WTC11 (cell line): ENCODE measurements at regions not wholly inside any gene's neighbourhood (a gene's known extent, or its start where the extent isn't known, plus 50 kb on each side); places are given as distances from the start of the nearest gene placed in this dataset.
A peak's percentile ranks its signal among the peaks of the same experiment; 100 is the strongest.

Experiments
- ATAC-seq: fragments of 200-7000 bp; cut with Tn5 transposase; 2 replicates; pipeline ENCODE4 v1.10.0; 2021; ENCODE audit warnings: mild to moderate bottlenecking, moderate library complexity
- CTCF ChIA-PET: fragments of 300-600 bp; sonication (Branson Sonifier 250); formaldehyde crosslinking; loops from one replicate; lab custom pipeline; 2021; ENCODE audit warnings: antibody characterized with exemption; lab: Charles Lee
- POLR2A ChIA-PET: fragments of 350-600 bp; sonication (Branson Sonifier 250); formaldehyde crosslinking; loops from one replicate; lab custom pipeline; 2021; ENCODE audit warnings: antibody characterized with exemption; lab: Charles Lee
- DNase-seq: peaks from one replicate; pipeline ENCODE4 v3.0.0; 2021; ENCODE audit warnings: low spot score
- H3K27ac Mint-ChIP-seq: 2 replicates; pipeline ENCODE4 v1.8.0; 2021; ENCODE audit warnings: mixed read lengths
- H3K27me3 Mint-ChIP-seq: 2 replicates; pipeline ENCODE4 v1.8.0; 2021; ENCODE audit warnings: low read depth, mild to moderate bottlenecking, moderate library complexity, mixed read lengths
- H3K36me3 Mint-ChIP-seq: 2 replicates; pipeline ENCODE4 v1.8.0; 2021; ENCODE audit warnings: mixed read lengths
- H3K4me1 Mint-ChIP-seq: 2 replicates; pipeline ENCODE4 v1.8.0; 2022; ENCODE audit warnings: mixed read lengths
- H3K4me3 Mint-ChIP-seq: 2 replicates; pipeline ENCODE4 v1.8.0; 2021; ENCODE audit warnings: mild to moderate bottlenecking, moderate library complexity, mixed read lengths
- H3K9me3 Mint-ChIP-seq: 2 replicates; pipeline ENCODE4 v1.8.0; 2021; ENCODE audit warnings: mixed read lengths
- AR ChIP-seq: fragments of 250-450 bp; sonication (Bioruptor Pico); IDR thresholded peaks from 2 replicates; pipeline ENCODE4 v1.9.0; 2021; ENCODE audit warnings: mild to moderate bottlenecking
- CREM ChIP-seq: sonication (generic); formaldehyde crosslinking; IDR thresholded peaks from 2 replicates; pipeline ENCODE4 v1.8.1; 2022; ENCODE audit warnings: mild to moderate bottlenecking, missing genetic modification reagents, moderate library complexity
- CTCF ChIP-seq: fragments of 200-600 bp; IDR thresholded peaks from 2 replicates; pipeline ENCODE4 v1.8.0; 2022; ENCODE audit warnings: antibody characterized with exemption
- ESRRA ChIP-seq: sonication (generic); formaldehyde crosslinking; IDR thresholded peaks from 2 replicates; pipeline ENCODE4 v1.8.1; 2022; ENCODE audit warnings: mild to moderate bottlenecking, missing genetic modification reagents, borderline replicate concordance
- FOXP1 ChIP-seq: sonication (generic); formaldehyde crosslinking; IDR thresholded peaks from 2 replicates; pipeline ENCODE4 v1.8.0; 2022; ENCODE audit warnings: missing genetic modification reagents, mild to moderate bottlenecking, moderate library complexity, borderline replicate concordance
- GABPB1 ChIP-seq: sonication (generic); formaldehyde crosslinking; IDR thresholded peaks from 2 replicates; pipeline ENCODE4 v1.8.1; 2023; ENCODE audit warnings: mild to moderate bottlenecking, missing genetic modification reagents
- JAZF1 ChIP-seq: fragments of 250-450 bp; sonication (Bioruptor Pico); IDR thresholded peaks from 2 replicates; pipeline ENCODE4 v1.9.0; 2021; ENCODE audit warnings: moderate library complexity, mild to moderate bottlenecking, inconsistent platforms
- JUN ChIP-seq: sonication (generic); formaldehyde crosslinking; IDR thresholded peaks from 2 replicates; pipeline ENCODE4 v1.8.0; 2023; ENCODE audit warnings: mild to moderate bottlenecking, missing genetic modification reagents
- MYBL2 ChIP-seq: sonication (generic); formaldehyde crosslinking; IDR thresholded peaks from 2 replicates; pipeline ENCODE4 v1.8.1; 2023; ENCODE audit warnings: mild to moderate bottlenecking, moderate library complexity, missing genetic modification reagents
- TCF7 ChIP-seq: sonication (generic); formaldehyde crosslinking; IDR thresholded peaks from 2 replicates; pipeline ENCODE4 v1.8.0; 2022; ENCODE audit warnings: mild to moderate bottlenecking, low read depth, missing genetic modification reagents, moderate library complexity
- ZBTB21 ChIP-seq: sonication (generic); formaldehyde crosslinking; IDR thresholded peaks from 2 replicates; pipeline ENCODE4 v1.8.1; 2023; ENCODE audit warnings: mild to moderate bottlenecking, missing genetic modification reagents, borderline replicate concordance
- ZNF317 ChIP-seq: sonication (generic); formaldehyde crosslinking; IDR thresholded peaks from 2 replicates; pipeline ENCODE4 v1.8.1; 2023; ENCODE audit warnings: low read depth, mild to moderate bottlenecking, moderate library complexity, missing genetic modification reagents, borderline replicate concordance
- ZNF396 ChIP-seq: fragments of 250-450 bp; sonication (Bioruptor Pico); IDR thresholded peaks from 2 replicates; pipeline ENCODE4 v1.8.0; 2021; ENCODE audit warnings: mild to moderate bottlenecking, moderate library complexity, borderline replicate concordance
- ZNF423 ChIP-seq: fragments of 250-450 bp; sonication (Bioruptor Pico); IDR thresholded peaks from 2 replicates; pipeline ENCODE4 v2.1.2; 2022; ENCODE audit warnings: mild to moderate bottlenecking, moderate library complexity
- TF ChIP-seq, protein P1 (sequence below): sonication (generic); formaldehyde crosslinking; IDR thresholded peaks from 2 replicates; pipeline ENCODE4 v1.8.0; 2022; ENCODE audit warnings: mild to moderate bottlenecking, missing genetic modification reagents
- TF ChIP-seq, protein P2 (sequence below): fragments of 250-450 bp; sonication (Bioruptor Pico); IDR thresholded peaks from 2 replicates; pipeline ENCODE4 v1.8.0; 2021; ENCODE audit warnings: mild to moderate bottlenecking

DNA sequence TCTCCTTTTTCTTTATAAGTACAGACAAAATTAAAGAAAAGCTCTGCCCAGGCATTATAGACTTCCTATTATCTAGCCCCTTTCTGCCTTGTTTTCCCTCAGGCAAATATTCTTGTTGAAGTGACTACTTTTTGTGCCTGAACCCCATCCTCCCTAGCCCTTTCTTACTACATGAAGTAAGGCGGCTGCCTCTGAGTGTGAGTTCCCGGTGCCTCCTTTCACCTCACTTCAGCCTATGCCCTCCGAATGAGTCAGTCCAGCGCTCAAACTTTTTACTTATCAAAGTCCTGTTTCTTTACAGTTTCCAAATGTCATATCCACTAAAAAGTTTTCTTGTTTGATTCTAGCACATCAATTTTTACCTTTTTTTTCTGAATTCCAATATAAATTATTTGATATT is 778.3 kb upstream of the NRXN1 start (continued):
- no peak for TF ChIP-seq JUN (CRISPR knock-in tag)

DNA sequence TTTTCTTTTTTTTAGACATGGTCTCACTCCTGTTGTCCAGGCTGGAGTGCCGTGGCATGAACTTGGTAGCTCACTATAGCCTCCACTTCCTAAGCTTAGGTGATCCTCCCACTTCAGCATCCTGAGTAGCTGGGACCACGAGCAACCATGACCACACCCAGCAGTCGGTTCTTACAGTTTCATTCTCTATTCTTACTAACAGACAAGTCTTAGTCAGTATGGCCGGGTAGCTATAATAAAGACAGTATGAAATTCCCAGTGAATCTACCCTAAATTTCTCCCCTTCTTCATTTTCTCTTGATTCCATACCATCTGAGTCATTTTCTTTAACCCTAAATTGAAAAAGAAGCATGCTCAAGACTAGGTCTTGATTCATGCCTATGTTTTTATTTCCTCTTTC is 775.3 kb upstream of the NRXN1 start:
- DNase-seq: no peak
- TF ChIP-seq ZNF423 (no peak), JAZF1 (no peak), GABPB1 (CRISPR knock-in tag) (no peak), AR (CRISPR knock-in tag) (no peak), ESRRA (CRISPR knock-in tag) (no peak), TCF7 (CRISPR knock-in tag) (no peak), ZNF396 (no peak), ZBTB21 (no peak), MYBL2 (CRISPR knock-in tag) (no peak), CREM (no peak), FOXP1 (CRISPR knock-in tag) (no peak), ZNF317 (CRISPR knock-in tag) (no peak)
- TF ChIP-seq, protein P1, sequence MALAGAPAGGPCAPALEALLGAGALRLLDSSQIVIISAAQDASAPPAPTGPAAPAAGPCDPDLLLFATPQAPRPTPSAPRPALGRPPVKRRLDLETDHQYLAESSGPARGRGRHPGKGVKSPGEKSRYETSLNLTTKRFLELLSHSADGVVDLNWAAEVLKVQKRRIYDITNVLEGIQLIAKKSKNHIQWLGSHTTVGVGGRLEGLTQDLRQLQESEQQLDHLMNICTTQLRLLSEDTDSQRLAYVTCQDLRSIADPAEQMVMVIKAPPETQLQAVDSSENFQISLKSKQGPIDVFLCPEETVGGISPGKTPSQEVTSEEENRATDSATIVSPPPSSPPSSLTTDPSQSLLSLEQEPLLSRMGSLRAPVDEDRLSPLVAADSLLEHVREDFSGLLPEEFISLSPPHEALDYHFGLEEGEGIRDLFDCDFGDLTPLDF (CRISPR knock-in tag): no peak
- TF ChIP-seq, protein P2, sequence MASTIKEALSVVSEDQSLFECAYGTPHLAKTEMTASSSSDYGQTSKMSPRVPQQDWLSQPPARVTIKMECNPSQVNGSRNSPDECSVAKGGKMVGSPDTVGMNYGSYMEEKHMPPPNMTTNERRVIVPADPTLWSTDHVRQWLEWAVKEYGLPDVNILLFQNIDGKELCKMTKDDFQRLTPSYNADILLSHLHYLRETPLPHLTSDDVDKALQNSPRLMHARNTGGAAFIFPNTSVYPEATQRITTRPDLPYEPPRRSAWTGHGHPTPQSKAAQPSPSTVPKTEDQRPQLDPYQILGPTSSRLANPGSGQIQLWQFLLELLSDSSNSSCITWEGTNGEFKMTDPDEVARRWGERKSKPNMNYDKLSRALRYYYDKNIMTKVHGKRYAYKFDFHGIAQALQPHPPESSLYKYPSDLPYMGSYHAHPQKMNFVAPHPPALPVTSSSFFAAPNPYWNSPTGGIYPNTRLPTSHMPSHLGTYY (CRISPR knock-in tag): no peak
- ChIA-PET CTCF (no interaction called here), POLR2A (no interaction called here)
- H3K9me3 Mint-ChIP-seq: peaks cover 4% of the 10 kb centered on the region
- no peak overlapping the region for H3K4me3 Mint-ChIP-seq
- H3K36me3 Mint-ChIP-seq: no peaks in the 10 kb centered on the region
- peaks cover 3% of the 10 kb centered on the region; the same call in 1 of the 2 replicates for H3K4me1 Mint-ChIP-seq
- ATAC-seq: no peak
- H3K27me3 Mint-ChIP-seq: no peaks in the 10 kb centered on the region
- no peak overlapping the region for H3K27ac Mint-ChIP-seq

DNA sequence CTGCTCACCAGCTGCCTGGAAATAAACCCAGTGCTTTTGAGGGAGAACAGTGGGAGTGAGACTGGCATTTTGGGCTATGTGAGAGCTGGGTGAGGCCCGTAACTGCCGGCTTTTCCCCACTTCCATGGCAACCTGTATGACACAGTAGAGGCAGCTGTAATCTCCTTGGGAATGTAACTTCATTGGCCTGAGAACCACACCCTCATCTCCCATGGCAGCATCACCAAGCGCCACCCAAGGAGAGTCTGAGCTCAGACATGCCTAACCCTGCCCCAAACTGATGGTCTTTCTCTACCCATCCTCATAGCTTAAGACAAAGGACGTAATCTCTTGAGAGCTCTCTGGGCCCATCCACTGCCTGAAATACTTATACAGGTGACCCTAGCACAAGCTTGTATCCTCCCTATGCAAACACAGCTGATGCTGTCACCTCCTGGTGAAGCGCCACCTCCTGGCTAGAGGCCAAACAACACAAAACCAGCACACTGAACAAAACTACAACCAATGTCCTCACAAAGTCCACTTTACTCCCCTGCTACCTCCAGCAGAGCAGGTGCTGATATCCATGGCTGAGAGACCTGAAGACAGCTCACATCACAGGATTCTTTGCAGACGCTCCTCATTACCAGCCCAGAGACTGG is 763.4 kb upstream of the NRXN1 start:
- H3K4me1 Mint-ChIP-seq: peaks cover 16% of the 10 kb centered on the region
- ATAC-seq (peak; percentile 94), DNase-seq (peak; percentile 78)
- H3K36me3 Mint-ChIP-seq: peaks cover 11% of the 10 kb centered on the region
- TF ChIP-seq CTCF (peak; percentile 57), JAZF1 (no peak)
- ChIA-PET CTCF (interaction anchor here (0.6 to 2.6 kb wide), 17 partner anchors 8 to 1259 kb away, joined by 3 to 17 read pairs (median 5); no protein-coding TSS in a partner anchor), POLR2A (interaction anchor here (0.6 kb wide), 1 partner anchor 342 kb away, joined by 3 read pairs; no protein-coding TSS in a partner anchor)
- no peak overlapping the region for H3K4me3 Mint-ChIP-seq
- H3K9me3 Mint-ChIP-seq: peaks cover 24% of the 10 kb centered on the region
- no peak overlapping the region for H3K27ac Mint-ChIP-seq
- H3K27me3 Mint-ChIP-seq: no peaks in the 10 kb centered on the region
